RWPE2 (cell line): ENCODE measurements at regions not wholly inside any gene's neighbourhood (a gene's known extent, or its start where the extent isn't known, plus 50 kb on each side); places are given as distances from the start of the nearest gene placed in this dataset.

Experiments used
- ATAC-seq: fragments of 200-7000 bp; cut with Tn5 transposase; 3 replicates; pipeline ENCODE4 v1.9.1; 2021; ENCODE audit warnings: low read depth
- DNase-seq: peaks from one replicate; pipeline ENCODE4 v3.0.0-alpha.2; 2020; ENCODE audit warnings: low spot score
- H3K27ac ChIP-seq: fragments of 450-650 bp; 2 replicates; pipeline ENCODE4 v1.5.1; 2017; ENCODE audit warnings: mild to moderate bottlenecking; ENCODE audit not compliant: poor library complexity, severe bottlenecking
- H3K27me3 ChIP-seq: fragments of 250-450 bp; sonication (Bioruptor Pico); 2 replicates; pipeline ENCODE4 v1.5.1; 2021; ENCODE audit warnings: mild to moderate bottlenecking, moderate library complexity; ENCODE audit not compliant: insufficient read depth, poor library complexity, severe bottlenecking
- H3K36me3 ChIP-seq: fragments of 250-450 bp; sonication (Bioruptor Pico); 2 replicates; pipeline ENCODE4 v1.5.1; 2020; ENCODE audit warnings: low read depth, mild to moderate bottlenecking, moderate library complexity
- H3K4me1 ChIP-seq: fragments of 250-450 bp; sonication (Bioruptor Pico); 2 replicates; pipeline ENCODE4 v1.5.1; 2021; ENCODE audit warnings: mild to moderate bottlenecking, moderate library complexity; ENCODE audit not compliant: insufficient read depth, poor library complexity, severe bottlenecking
- H3K4me3 ChIP-seq: fragments of 250-450 bp; sonication (Bioruptor Pico); 2 replicates; pipeline ENCODE4 v1.5.1; 2021; ENCODE audit warnings: mild to moderate bottlenecking, moderate library complexity; ENCODE audit not compliant: severe bottlenecking
- H3K9me3 ChIP-seq: fragments of 250-450 bp; sonication (Bioruptor Pico); 2 replicates; pipeline ENCODE4 v1.5.1; 2021; ENCODE audit warnings: mild to moderate bottlenecking, moderate library complexity; ENCODE audit not compliant: severe bottlenecking
- TF ChIP-seq, protein P1 (sequence below): fragments of 450-650 bp; IDR thresholded peaks from one replicate; pipeline ENCODE4 v1.5.1; 2017; ENCODE audit warnings: mild to moderate bottlenecking, moderate library complexity; ENCODE audit not compliant: poor library complexity, severe bottlenecking

DNA sequence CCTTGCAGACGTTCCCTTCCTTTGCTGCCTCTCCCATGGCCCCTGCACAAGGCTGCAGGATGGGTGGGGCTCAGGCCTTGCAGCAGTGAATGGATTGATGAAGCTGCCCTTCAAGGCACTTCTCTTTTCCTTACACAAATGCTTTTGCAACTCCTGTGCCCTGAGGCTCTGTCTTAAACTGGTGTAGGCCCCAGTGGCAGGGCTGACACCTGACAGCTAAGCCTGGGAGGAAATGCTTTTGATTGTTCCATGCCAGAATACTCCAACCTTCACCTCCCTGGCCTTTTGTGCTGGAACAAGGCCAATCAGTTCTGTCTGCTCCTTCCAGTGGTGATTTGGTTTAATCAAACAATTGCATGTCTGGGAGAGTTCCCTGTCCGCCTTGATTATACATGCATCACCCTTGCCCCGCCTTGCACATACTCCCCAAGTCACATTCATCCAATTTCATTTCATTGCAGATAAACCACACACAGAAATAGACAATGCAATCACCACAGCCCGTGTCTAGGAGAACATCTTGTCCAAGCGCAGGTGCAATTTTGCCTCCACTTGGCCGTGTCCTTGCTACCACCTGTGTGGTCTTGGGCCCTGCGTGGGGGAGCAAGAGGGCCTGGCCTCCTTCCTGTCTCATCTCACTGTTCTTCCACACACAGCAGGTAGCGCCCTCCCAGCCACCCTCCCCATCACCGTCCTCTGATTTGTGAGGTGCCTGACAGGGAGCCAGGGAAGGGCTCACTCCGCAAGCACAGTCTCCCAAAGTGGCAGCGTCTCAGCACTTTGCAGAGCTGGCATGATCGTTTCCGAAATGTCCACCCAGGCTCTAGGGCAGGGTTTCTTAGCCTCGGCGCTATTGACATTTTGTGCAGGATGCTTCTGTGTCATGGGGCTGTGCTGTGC, 120.4 kb downstream of the CDH26 start:
- Histone ChIP-seq H3K9me3 (no peaks in the 10 kb centered on the region), H3K4me1 (peaks cover 26% of the 10 kb centered on the region), H3K27ac (peak overlapping the region; percentile 76), H3K27me3 (no peaks in the 10 kb centered on the region), H3K4me3 (no peak overlapping the region), H3K36me3 (no peaks in the 10 kb centered on the region)
- TF ChIP-seq, protein P1, sequence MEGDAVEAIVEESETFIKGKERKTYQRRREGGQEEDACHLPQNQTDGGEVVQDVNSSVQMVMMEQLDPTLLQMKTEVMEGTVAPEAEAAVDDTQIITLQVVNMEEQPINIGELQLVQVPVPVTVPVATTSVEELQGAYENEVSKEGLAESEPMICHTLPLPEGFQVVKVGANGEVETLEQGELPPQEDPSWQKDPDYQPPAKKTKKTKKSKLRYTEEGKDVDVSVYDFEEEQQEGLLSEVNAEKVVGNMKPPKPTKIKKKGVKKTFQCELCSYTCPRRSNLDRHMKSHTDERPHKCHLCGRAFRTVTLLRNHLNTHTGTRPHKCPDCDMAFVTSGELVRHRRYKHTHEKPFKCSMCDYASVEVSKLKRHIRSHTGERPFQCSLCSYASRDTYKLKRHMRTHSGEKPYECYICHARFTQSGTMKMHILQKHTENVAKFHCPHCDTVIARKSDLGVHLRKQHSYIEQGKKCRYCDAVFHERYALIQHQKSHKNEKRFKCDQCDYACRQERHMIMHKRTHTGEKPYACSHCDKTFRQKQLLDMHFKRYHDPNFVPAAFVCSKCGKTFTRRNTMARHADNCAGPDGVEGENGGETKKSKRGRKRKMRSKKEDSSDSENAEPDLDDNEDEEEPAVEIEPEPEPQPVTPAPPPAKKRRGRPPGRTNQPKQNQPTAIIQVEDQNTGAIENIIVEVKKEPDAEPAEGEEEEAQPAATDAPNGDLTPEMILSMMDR: peak; percentile 18
- peak; percentile 99 for DNase-seq
- ATAC-seq: peak; percentile 92

DNA sequence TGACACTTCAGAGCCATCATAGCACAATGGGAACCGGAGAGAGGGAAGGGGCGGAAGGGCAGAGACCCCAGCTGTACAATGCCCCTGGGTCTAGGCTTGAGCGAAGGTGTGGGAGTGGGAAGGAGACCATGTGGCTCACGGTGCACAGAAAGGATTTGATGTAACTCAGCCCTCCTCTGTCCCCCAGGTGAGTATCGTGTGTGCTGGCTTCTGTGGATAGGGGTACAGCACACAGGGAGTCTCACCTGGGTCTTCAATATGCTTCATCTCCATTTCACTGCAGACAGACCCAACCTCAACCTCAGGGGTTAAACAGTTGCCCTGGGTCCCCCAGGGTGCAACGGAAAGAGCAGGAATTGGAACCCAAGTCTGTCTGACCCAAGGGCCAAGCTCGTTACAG, 122.2 kb downstream of the CDH26 start:
- peaks cover 26% of the 10 kb centered on the region for H3K4me1 ChIP-seq
- no peaks in the 10 kb centered on the region for H3K27me3 ChIP-seq

GRCh38 chr20:60085551-60086132, 127.4 kb downstream of the CDH26 start:
- ATAC-seq (no peak), DNase-seq (peak; percentile 77)
- Histone ChIP-seq H3K27ac (no peak overlapping the region), H3K9me3 (no peaks in the 10 kb centered on the region), H3K27me3 (peaks cover 3% of the 10 kb centered on the region), H3K4me3 (no peak overlapping the region), H3K4me1 (peaks cover 4% of the 10 kb centered on the region), H3K36me3 (no peaks in the 10 kb centered on the region)
- TF ChIP-seq, protein P1: no peak

More for the DNA sequence above, 122.2 kb downstream of the CDH26 start:
- DNase-seq (peak; percentile 64), ATAC-seq (no peak)
- Histone ChIP-seq H3K36me3 (no peaks in the 10 kb centered on the region), H3K27ac (no peak overlapping the region), H3K9me3 (no peaks in the 10 kb centered on the region), H3K4me3 (no peak overlapping the region)
- TF ChIP-seq, protein P1: no peak

- H3K27me3 ChIP-seq: peaks cover 3% of the 10 kb centered on the region
- TF ChIP-seq, protein P1: no peak
- no peak overlapping the region for H3K4me3 ChIP-seq
- peak; percentile 53 for DNase-seq
- ATAC-seq: peak; percentile 55
- H3K9me3 ChIP-seq: peaks cover under 1% of the 10 kb centered on the region
- H3K36me3 ChIP-seq: no peaks in the 10 kb centered on the region
- H3K4me1 ChIP-seq: peaks cover 4% of the 10 kb centered on the region
- H3K27ac ChIP-seq: no peak overlapping the region
Measured at GRCh38 chr20:60086821-60087562, 128.8 kb downstream of the CDH26 start.
